ENCODE measurements at regions not wholly inside any gene's neighbourhood (a gene's known extent, or its start where the extent isn't known, plus 50 kb on each side); places are given as distances from the start of the nearest gene placed in this dataset.

- ChIA-PET CTCF (no interaction called here), POLR2A (ENCODE audit: low non-redundant PET) (no interaction called here)
- no peaks in the 10 kb centered on the region for H3K4me1 ChIP-seq (ENCODE audit: insufficient read depth, low read length, poor library complexity, severe bottlenecking)
- no peaks in the 10 kb centered on the region for H3K36me3 ChIP-seq (ENCODE audit: insufficient read depth, low read length, poor library complexity, severe bottlenecking)
- peaks cover 6% of the 10 kb centered on the region for H3K9me3 ChIP-seq (ENCODE audit: low read depth, low read length, poor library complexity, severe bottlenecking)
- no TSS peak for BruUV-seq (replicated peaks)
- H3K27ac ChIP-seq (ENCODE audit: low read depth, low read length, poor library complexity, severe bottlenecking), result no peak overlapping the region
- no peak for DNase-seq (ENCODE audit: low spot score)
- no peak overlapping the region for H3K4me3 ChIP-seq (ENCODE audit: low read depth, low read length, poor library complexity, severe bottlenecking)
- no peaks in the 10 kb centered on the region for H3K27me3 ChIP-seq (replicated peaks; ENCODE audit: insufficient read depth, low read depth, low read length, poor library complexity)
- TF ChIP-seq CTCF (conservative IDR thresholded peaks at IDR 0.05; ENCODE audit: low read depth, low read length) (no peak), EZH2 (IDR thresholded peaks at IDR 0.05; ENCODE audit: borderline replicate concordance, low read depth, low read length, poor library complexity, severe bottlenecking) (no peak)
- intact Hi-C loops (cut with micrococcal nuclease; ENCODE audit: unreplicated experiment), result no loop called here
Measured at GRCh38 chr2:37783545-37783944, 112.1 kb upstream of the CDC42EP3 start.

- H3K4me1 ChIP-seq (ENCODE audit: insufficient read depth, low read length, poor library complexity, severe bottlenecking), result no peaks in the 10 kb centered on the region
- ChIA-PET POLR2A (ENCODE audit: low non-redundant PET) (no interaction called here), CTCF (no interaction called here)
- H3K36me3 ChIP-seq (ENCODE audit: insufficient read depth, low read length, poor library complexity, severe bottlenecking), result no peaks in the 10 kb centered on the region
- intact Hi-C loops (cut with micrococcal nuclease; ENCODE audit: unreplicated experiment), result no loop called here
- H3K9me3 ChIP-seq (ENCODE audit: low read depth, low read length, poor library complexity, severe bottlenecking), result peaks cover 7% of the 10 kb centered on the region
- no peak overlapping the region for H3K4me3 ChIP-seq (ENCODE audit: low read depth, low read length, poor library complexity, severe bottlenecking)
- no peak overlapping the region for H3K27ac ChIP-seq (ENCODE audit: low read depth, low read length, poor library complexity, severe bottlenecking)
- no TSS peak for BruUV-seq (replicated peaks)
- H3K27me3 ChIP-seq (replicated peaks; ENCODE audit: insufficient read depth, low read depth, low read length, poor library complexity), result no peaks in the 10 kb centered on the region
- no peak for DNase-seq (ENCODE audit: low spot score)
- TF ChIP-seq CTCF (conservative IDR thresholded peaks at IDR 0.05; ENCODE audit: low read depth, low read length), result no peak
- TF ChIP-seq EZH2 (IDR thresholded peaks at IDR 0.05; ENCODE audit: borderline replicate concordance, low read depth, low read length, poor library complexity, severe bottlenecking), result no peak
Measured at GRCh38 chr2:37784071-37784758, 112.8 kb upstream of the CDC42EP3 start.

DNA sequence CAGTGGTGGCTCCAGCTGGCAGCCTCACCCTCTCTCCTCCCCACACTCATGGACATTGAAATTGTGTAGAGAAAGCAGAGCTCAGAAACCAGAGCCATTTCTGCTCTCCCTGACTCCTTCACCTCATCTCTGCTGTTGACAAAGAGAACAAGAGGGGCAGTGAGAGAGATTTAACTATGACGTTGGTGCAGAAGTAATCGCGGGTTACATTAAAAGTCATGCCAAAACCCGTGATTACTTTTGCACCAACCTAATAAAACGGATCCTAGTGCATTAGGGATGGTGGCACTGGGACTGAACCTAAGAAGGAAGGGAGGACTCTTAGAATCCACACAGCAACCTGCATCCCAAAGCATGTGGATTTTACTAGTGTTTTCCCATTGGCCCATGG, 113.3 kb upstream of the CDC42EP3 start:
- intact Hi-C loops (cut with micrococcal nuclease; ENCODE audit: unreplicated experiment), result no loop called here
- H3K27ac ChIP-seq (ENCODE audit: low read depth, low read length, poor library complexity, severe bottlenecking), result no peak overlapping the region
- no peaks in the 10 kb centered on the region for H3K27me3 ChIP-seq (replicated peaks; ENCODE audit: insufficient read depth, low read depth, low read length, poor library complexity)
- H3K4me1 ChIP-seq (ENCODE audit: insufficient read depth, low read length, poor library complexity, severe bottlenecking), result no peaks in the 10 kb centered on the region
- BruUV-seq (replicated peaks), result no TSS peak
- POLR2A ChIA-PET (ENCODE audit: low non-redundant PET), result no interaction called here
- no peaks in the 10 kb centered on the region for H3K36me3 ChIP-seq (ENCODE audit: insufficient read depth, low read length, poor library complexity, severe bottlenecking)
- H3K9me3 ChIP-seq (ENCODE audit: low read depth, low read length, poor library complexity, severe bottlenecking), result peaks cover 7% of the 10 kb centered on the region
- H3K4me3 ChIP-seq (ENCODE audit: low read depth, low read length, poor library complexity, severe bottlenecking), result no peak overlapping the region
- TF ChIP-seq CTCF (conservative IDR thresholded peaks at IDR 0.05; ENCODE audit: low read depth, low read length), result no peak
- no peak for TF ChIP-seq EZH2 (IDR thresholded peaks at IDR 0.05; ENCODE audit: borderline replicate concordance, low read depth, low read length, poor library complexity, severe bottlenecking)
- no peak for DNase-seq (ENCODE audit: low spot score)
- CTCF ChIA-PET, result no interaction called here

Data from A673 (cell line).